SU-DHL-6 (cell line): ENCODE measurements at regions not wholly inside any gene's neighbourhood (a gene's known extent, or its start where the extent isn't known, plus 50 kb on each side); places are given as distances from the start of the nearest gene placed in this dataset.

Source experiments
- H2AFZ ChIP-seq: fragments of 200-600 bp; sonication (generic); 2 replicates; pipeline ENCODE4 v1.6.1; 2014; ENCODE audit warnings: low read depth, mild to moderate bottlenecking, moderate library complexity, mixed read lengths, antibody characterized with exemption, low read length; ENCODE audit not compliant: severe bottlenecking
- H3F3A ChIP-seq: fragments of 200-600 bp; shearing (Covaris generic); 2 replicates; pipeline ENCODE4 v1.6.0; 2016; ENCODE audit warnings: antibody characterized with exemption, mild to moderate bottlenecking; ENCODE audit not compliant: insufficient read depth
- H3K27ac ChIP-seq: fragments of 200-600 bp; sonication (generic); 2 replicates; pipeline ENCODE4 v1.5.1; 2016; ENCODE audit warnings: low read depth, mild to moderate bottlenecking, low read length, moderate library complexity, mixed read lengths
- H3K27me3 ChIP-seq: fragments of 200-600 bp; sonication (generic), shearing (Covaris generic); 2 replicates; pipeline ENCODE4 v1.6.0; 2014; ENCODE audit warnings: mild to moderate bottlenecking, low read length
- H3K36me3 ChIP-seq: fragments of 200-600 bp; sonication (generic); 2 replicates; pipeline ENCODE4 v1.6.1; 2014; ENCODE audit warnings: mild to moderate bottlenecking, low read length, mixed read lengths
- H3K4me2 ChIP-seq: fragments of 300-600, 200-600 bp; shearing (Covaris generic), sonication (generic); 2 replicates; pipeline ENCODE4 v1.6.0; 2014; ENCODE audit warnings: low read length, low read depth, mild to moderate bottlenecking; ENCODE audit not compliant: poor library complexity, severe bottlenecking
- H3K4me3 ChIP-seq: fragments of 200-600 bp; sonication (generic); 2 replicates; pipeline ENCODE4 v1.5.1; 2014; ENCODE audit warnings: antibody characterized with exemption, low read length, mild to moderate bottlenecking, mixed read lengths; ENCODE audit not compliant: insufficient read depth, poor library complexity, severe bottlenecking
- H3K79me2 ChIP-seq: fragments of 200-600 bp; sonication (generic); 2 replicates; pipeline ENCODE4 v1.6.1; 2014; ENCODE audit warnings: mild to moderate bottlenecking, low read length, moderate library complexity; ENCODE audit not compliant: insufficient read depth
- H3K9ac ChIP-seq: fragments of 200-600 bp; sonication (generic); 2 replicates; pipeline ENCODE4 v1.7.0; 2014; ENCODE audit warnings: mild to moderate bottlenecking, low read length
- H3K9me2 ChIP-seq: fragments of 200-600 bp; sonication (generic); replicated peaks from 2 replicates; pipeline ENCODE4 v1.6.1; 2014; ENCODE audit warnings: low read length; ENCODE audit not compliant: insufficient read depth
- H3K9me3 ChIP-seq: fragments of 200-600 bp; sonication (generic); 2 replicates; pipeline ENCODE4 v1.6.1; 2014; ENCODE audit warnings: low read length, mixed read lengths; ENCODE audit not compliant: insufficient read depth
- H4K20me1 ChIP-seq: fragments of 200-600 bp; sonication (generic); 2 replicates; pipeline ENCODE4 v1.6.1; 2014; ENCODE audit warnings: low read depth, mild to moderate bottlenecking, antibody characterized with exemption, low read length, moderate library complexity, mixed read lengths
- EZH2phosphoT487 ChIP-seq: fragments of 200-600 bp; sonication (generic), shearing (Covaris generic); conservative IDR thresholded peaks from 2 replicates; pipeline ENCODE4 v1.6.1; 2018; ENCODE audit warnings: mild to moderate bottlenecking, antibody characterized with exemption, low read length, moderate library complexity, mixed read lengths
- TF ChIP-seq, protein P1 (sequence below): fragments of 200-600 bp; sonication (generic); IDR thresholded peaks from one replicate; pipeline ENCODE4 v1.5.1; 2017; ENCODE audit warnings: antibody characterized with exemption, mild to moderate bottlenecking, low read length, moderate library complexity; ENCODE audit not compliant: insufficient read depth, poor library complexity, severe bottlenecking

DNA sequence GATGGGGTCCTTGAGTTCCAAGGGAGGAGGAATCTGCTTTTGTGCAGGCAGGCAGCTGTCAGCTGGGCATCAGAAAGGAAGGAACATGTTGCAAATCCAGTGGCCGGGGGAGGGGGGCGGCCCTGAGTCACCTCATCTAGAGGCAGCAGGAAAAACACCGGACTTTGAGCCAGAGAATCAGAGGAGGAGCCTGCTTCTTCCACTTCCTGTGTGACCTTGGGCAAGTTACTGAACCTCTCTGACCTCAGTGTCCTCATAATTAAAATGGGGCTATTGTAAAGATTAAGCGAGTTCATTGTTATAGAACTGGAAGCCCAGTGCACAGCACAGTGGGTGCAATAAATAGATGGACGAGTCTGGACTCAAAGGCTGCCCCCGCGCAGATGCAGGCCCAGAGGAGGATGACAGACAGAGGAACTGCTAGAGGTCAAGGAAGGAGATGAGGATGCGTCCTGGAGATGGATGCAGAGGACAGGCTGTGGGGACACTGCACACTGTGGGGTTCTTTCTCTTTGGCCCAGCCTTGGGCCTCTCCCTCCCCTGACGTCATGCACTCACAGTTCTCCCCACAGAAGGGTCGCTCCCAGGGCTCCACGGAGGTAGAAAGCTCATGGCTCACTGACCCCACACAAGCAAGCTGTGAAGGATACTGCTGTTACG is 714.3 kb downstream of the MATN1 start:
- no peaks in the 10 kb centered on the region for H3K27me3 ChIP-seq
- H3K79me2 ChIP-seq: no peaks in the 10 kb centered on the region
- H2AFZ ChIP-seq: no peak overlapping the region
- H3F3A ChIP-seq: no peaks in the 10 kb centered on the region
- H3K36me3 ChIP-seq: no peaks in the 10 kb centered on the region
- no peak overlapping the region for H3K4me3 ChIP-seq
- H4K20me1 ChIP-seq: no peaks in the 10 kb centered on the region
- no peaks in the 10 kb centered on the region for H3K9me3 ChIP-seq
- no peak overlapping the region for H3K4me2 ChIP-seq
- no peak overlapping the region for H3K9ac ChIP-seq
- H3K9me2 ChIP-seq: no peaks in the 10 kb centered on the region
- no peak overlapping the region for H3K27ac ChIP-seq
- TF ChIP-seq EZH2phosphoT487: no peak
- TF ChIP-seq, protein P1, sequence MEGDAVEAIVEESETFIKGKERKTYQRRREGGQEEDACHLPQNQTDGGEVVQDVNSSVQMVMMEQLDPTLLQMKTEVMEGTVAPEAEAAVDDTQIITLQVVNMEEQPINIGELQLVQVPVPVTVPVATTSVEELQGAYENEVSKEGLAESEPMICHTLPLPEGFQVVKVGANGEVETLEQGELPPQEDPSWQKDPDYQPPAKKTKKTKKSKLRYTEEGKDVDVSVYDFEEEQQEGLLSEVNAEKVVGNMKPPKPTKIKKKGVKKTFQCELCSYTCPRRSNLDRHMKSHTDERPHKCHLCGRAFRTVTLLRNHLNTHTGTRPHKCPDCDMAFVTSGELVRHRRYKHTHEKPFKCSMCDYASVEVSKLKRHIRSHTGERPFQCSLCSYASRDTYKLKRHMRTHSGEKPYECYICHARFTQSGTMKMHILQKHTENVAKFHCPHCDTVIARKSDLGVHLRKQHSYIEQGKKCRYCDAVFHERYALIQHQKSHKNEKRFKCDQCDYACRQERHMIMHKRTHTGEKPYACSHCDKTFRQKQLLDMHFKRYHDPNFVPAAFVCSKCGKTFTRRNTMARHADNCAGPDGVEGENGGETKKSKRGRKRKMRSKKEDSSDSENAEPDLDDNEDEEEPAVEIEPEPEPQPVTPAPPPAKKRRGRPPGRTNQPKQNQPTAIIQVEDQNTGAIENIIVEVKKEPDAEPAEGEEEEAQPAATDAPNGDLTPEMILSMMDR: no peak

DNA sequence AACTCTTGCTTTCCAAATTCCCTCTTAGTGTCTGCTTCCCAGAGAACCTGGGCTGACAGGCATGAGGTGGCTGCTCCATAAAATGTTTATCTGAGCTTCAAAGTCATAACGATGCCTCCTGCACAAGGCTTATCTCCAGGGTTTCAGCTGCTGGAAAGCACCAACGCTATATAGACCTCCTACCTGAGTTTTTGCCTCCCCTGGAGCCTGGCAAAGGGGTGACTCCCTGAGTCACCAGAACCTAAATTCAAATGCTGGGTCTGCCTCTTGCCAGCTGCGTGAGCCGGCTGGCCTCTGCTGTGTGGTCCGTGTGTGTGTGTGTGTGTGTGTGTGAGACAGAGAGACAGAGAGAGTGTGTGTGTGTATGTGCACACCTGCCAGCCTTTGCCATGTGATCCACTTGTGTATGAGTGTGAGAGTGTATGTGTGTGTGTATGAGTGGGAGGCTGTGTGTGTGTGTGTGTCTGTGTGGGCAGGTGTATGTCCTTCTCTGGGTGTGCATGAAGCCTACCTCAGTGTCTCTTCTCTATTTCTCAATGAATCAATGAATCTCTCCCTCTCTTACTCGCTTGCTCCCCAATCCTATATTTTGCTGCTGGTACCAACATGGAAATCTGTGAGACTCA is 714.9 kb downstream of the MATN1 start:
- Histone ChIP-seq H3K27me3 (no peaks in the 10 kb centered on the region), H3K4me3 (no peak overlapping the region), H3K9ac (no peak overlapping the region), H3K9me3 (no peaks in the 10 kb centered on the region), H3K36me3 (no peaks in the 10 kb centered on the region), H3K27ac (no peak overlapping the region), H3K4me2 (no peak overlapping the region), H4K20me1 (no peaks in the 10 kb centered on the region), H3K9me2 (no peaks in the 10 kb centered on the region), H2AFZ (no peak overlapping the region), H3K79me2 (no peaks in the 10 kb centered on the region), H3F3A (no peaks in the 10 kb centered on the region)
- TF ChIP-seq, protein P1: no peak
- TF ChIP-seq EZH2phosphoT487: no peak

DNA sequence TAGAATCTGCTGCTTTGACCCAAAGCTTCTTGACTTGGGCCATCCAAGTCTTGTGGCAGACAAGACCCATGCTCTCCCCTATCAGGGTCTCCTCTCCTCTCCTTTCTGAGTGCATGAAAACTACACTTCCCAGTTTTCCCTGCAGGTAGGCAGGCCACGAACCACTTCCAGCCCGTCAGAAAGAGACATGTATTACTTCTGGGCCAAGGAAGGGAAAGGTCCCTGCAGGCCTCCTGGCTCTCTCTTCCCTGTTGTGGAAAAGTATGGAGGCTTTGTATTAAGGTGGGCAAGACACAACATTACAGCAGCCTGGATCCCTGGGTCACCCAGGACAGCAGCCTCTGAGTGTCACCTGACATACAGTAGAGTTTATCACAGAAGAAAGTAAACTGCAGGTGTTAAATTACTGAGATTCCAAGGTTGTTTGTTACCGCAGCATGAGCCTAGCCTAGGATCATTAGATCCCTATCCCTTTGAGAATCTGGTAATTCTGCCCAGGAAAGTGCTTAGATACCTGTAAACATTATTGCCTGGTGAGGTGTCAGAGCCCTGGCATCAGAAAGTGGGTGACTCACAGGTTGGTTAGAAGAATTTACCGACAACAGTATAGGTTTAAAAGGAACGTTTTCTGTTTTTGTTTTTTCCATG is 717.3 kb downstream of the MATN1 start:
- no peaks in the 10 kb centered on the region for H3K9me3 ChIP-seq
- H3K36me3 ChIP-seq: no peaks in the 10 kb centered on the region
- TF ChIP-seq, protein P1: no peak
- TF ChIP-seq EZH2phosphoT487: no peak
- H3K4me2 ChIP-seq: no peak overlapping the region
- H3K27me3 ChIP-seq: no peaks in the 10 kb centered on the region
- no peaks in the 10 kb centered on the region for H3K79me2 ChIP-seq
- no peak overlapping the region for H3K9ac ChIP-seq
- no peaks in the 10 kb centered on the region for H3K9me2 ChIP-seq
- H4K20me1 ChIP-seq: no peaks in the 10 kb centered on the region
- H3K27ac ChIP-seq: no peak overlapping the region
- no peaks in the 10 kb centered on the region for H3F3A ChIP-seq
- H2AFZ ChIP-seq: no peak overlapping the region
- H3K4me3 ChIP-seq: no peak overlapping the region
